Sigmoid colon (tissue), 4 donors: ENCODE measurements at regions not wholly inside any gene's neighbourhood (a gene's known extent, or its start where the extent isn't known, plus 50 kb on each side); places are given as distances from the start of the nearest gene placed in this dataset.

Experiments used
- POLR2AphosphoS5 ChIP-seq, 4 donors: sonication (generic); formaldehyde crosslinking; IDR thresholded peaks; one replicate each; pipeline ENCODE4 v1.6.1; 2017; ENCODE audit warnings: antibody characterized with exemption in 4 of 4
- TF ChIP-seq, protein P1 (sequence below), 4 experiments: fragments of 450-650 bp in 3 of 4; fragments of 200-600 bp in 1 of 4; IDR thresholded peaks; one replicate each; pipeline ENCODE4 v1.5.1; 2016 to 2019; ENCODE audit warnings: antibody characterized with exemption in 4 of 4, mild to moderate bottlenecking in 3 of 4, moderate library complexity in 2 of 4

DNA sequence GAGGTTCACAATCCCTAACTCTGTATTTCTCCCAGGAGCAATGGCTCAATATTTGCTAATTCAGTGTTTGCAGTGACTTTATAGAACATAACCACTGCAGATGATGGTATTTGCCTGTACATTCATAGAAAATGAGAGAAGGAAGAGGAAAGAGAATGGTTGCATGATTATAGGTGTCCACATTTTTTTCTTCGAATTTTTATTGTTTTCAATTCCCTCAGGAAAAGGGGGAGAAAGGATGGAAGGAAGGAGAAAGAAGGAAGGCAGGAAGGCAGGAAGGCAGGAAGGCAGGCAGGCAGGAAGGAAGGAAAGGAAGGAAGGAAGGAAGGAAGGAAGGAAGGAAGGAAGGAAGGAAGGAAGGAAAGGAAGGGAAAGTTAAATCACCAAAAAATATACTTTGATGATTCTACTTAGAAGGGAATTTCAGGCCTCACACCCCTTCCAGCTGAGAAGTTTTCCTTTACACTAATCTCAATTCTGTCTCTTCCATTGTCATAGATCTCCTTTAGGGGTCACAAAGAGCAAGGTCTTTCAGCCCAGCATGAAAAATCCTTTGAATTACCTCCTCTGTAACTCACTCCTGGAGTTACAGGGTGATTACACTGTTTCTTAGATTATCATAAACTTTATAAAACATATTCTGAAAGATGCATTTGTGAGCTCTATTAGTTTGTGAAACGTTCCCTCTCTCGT is 118.8 kb upstream of the INHBA start:
- TF ChIP-seq, protein P1, sequence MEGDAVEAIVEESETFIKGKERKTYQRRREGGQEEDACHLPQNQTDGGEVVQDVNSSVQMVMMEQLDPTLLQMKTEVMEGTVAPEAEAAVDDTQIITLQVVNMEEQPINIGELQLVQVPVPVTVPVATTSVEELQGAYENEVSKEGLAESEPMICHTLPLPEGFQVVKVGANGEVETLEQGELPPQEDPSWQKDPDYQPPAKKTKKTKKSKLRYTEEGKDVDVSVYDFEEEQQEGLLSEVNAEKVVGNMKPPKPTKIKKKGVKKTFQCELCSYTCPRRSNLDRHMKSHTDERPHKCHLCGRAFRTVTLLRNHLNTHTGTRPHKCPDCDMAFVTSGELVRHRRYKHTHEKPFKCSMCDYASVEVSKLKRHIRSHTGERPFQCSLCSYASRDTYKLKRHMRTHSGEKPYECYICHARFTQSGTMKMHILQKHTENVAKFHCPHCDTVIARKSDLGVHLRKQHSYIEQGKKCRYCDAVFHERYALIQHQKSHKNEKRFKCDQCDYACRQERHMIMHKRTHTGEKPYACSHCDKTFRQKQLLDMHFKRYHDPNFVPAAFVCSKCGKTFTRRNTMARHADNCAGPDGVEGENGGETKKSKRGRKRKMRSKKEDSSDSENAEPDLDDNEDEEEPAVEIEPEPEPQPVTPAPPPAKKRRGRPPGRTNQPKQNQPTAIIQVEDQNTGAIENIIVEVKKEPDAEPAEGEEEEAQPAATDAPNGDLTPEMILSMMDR (IDR thresholded peaks at IDR 0.05): no peak
- TF ChIP-seq POLR2AphosphoS5 (IDR thresholded peaks at IDR 0.05): no peak
